IPS-NIHi11 (cell line): ENCODE measurements at regions not wholly inside any gene's neighbourhood (a gene's known extent, or its start where the extent isn't known, plus 50 kb on each side); places are given as distances from the start of the nearest gene placed in this dataset.
"Not testable (repeated sequence)": the region's sequence is repeated elsewhere in the genome, so short reads cannot be mapped to it uniquely, and the experiment has no call there.

Experiments used
- DNase-seq: peaks from one replicate; pipeline ENCODE4 v3.0.0; 2012; ENCODE audit warnings: mixed read lengths, low spot score

DNA sequence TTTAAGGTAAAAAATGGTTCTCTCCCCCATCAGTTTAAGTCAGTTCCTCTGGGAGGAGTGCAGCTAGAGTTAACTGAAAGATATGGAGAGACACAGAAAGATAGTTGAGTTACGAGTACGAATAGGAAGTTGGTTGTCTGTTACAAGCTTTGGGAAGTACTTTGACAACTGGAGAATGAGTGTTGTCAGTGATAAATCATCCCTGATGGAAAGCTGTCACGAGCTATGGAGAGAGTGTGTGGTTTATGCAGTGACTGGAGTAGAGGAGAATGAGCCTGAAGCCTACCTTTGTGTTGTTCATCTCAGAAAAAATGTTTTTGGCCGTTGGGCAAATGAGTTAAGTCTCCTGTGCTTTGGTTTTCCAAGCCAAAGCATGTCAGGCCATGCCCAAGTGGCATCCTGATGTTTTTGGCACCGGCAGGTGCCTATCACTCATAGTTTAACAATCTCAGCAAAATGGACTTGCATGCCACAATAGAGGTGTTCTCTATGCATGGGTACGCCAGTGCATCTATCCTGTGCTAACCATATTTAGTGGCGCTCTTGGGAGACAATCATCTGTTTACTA lies 350.2 kb downstream of the IRS2 start:
- DNase-seq: no peak

GRCh38 chr13:109431217-109431616 lies 355.2 kb downstream of the IRS2 start:
- no peak for DNase-seq

DNA sequence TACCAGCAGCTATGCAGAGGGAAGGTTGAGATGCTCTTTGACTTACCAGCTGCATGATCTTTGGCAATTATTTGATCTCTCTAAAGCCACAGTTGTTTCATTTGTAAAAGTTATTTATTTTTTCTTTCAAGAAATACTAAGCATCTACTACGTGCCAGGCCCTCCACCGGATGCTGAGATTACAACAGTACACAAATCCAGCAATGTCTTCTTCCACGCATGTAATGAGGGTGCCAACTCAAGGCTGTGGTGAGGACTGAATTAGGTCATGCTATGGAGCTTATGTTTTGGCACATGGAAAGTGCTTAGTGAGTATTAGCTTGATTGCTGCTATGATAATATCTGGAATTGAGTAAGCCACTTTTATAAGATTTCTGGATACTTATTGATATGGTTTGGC lies 358.2 kb downstream of the IRS2 start:
- DNase-seq: no peak

GRCh38 chr13:109427695-109428094 lies 358.7 kb downstream of the IRS2 start:
- DNase-seq: no peak

GRCh38 chr13:109427148-109427547 lies 359.2 kb downstream of the IRS2 start:
- DNase-seq: no peak

DNA sequence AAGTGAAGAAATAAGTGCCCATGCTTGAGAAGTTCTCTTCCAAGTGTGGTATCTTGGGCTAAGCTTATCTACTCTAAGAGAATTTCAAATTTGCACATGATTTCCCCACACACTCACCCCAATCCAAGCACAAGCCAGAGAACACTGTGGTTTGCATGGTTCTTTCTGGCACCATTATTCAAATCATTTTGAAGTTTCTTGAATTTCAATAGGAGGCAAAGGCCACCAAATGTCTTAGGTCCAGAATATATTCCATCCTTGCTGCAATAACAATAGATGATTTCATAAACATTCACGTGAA lies 359.7 kb downstream of the IRS2 start:
- DNase-seq: no peak

DNA sequence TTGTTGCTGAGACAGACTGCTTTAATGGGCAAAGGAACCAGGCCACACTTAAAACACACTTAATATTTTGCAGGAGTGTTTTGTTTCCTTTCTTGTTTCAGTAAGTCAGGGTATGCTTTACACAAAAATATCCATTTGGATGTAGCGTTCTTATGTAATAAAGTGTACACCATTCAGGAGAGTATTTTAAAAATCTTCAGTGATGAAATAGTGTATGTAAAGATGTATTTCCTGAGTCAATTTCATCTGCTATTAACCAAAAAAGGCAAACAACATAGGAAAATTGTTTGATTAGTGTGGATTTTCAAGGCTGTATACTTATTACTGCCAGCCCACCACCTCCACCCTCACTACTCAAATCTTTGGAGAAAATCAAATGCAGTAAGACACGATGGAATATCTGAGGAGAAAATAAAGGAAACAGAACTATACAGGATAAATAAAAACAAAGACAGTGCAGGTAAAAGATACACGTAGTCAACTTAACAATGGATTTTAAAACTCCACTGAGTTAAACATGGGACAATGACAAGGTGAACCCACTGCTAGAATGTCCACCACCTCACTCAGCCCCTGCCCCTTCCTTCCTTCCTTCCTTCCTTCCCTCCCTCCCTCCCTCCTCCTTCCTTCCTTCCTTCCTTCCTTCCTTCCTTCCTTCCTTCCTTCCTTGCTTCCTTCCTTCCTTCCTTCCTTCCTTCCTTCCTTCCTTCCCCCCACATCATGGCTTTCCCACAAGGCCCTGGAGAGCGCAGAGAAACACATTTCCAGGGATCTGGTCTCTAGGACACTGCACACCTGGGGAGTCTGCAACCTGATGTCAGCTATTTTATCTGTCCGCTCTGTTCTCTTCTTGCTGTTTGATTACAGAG lies 360.3 kb downstream of the IRS2 start:
- DNase-seq: no peak

- no peak for DNase-seq
These were observed 364.2 kb downstream of the IRS2 start for GRCh38 chr13:109422161-109422560.

GRCh38 chr13:109419896-109420295 lies 366.5 kb downstream of the IRS2 start:
- DNase-seq: no peak

DNA sequence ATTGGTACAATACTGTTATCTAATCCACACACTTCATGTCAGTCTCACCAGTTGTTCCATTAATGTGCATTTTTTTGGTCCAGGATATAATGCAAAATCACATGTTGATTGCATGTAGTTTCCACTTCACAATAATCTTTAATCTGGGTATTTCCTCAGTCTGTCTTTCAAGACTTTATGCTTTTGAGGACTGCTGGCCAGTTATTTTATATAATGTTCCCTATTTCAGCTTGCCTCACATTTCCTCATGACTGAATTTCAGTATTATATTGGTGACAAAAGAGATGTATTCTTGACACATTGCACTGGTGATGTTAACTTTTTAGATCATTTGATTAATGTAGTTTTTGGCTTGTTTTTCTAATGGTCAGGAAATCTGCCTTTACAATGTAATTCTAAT lies 368.3 kb downstream of the IRS2 start:
- no peak for DNase-seq

GRCh38 chr13:109416001-109416400 lies 370.4 kb downstream of the IRS2 start:
- no peak for DNase-seq

- no peak for DNase-seq
These were observed 371.3 kb downstream of the IRS2 start for GRCh38 chr13:109415057-109415456.

DNA sequence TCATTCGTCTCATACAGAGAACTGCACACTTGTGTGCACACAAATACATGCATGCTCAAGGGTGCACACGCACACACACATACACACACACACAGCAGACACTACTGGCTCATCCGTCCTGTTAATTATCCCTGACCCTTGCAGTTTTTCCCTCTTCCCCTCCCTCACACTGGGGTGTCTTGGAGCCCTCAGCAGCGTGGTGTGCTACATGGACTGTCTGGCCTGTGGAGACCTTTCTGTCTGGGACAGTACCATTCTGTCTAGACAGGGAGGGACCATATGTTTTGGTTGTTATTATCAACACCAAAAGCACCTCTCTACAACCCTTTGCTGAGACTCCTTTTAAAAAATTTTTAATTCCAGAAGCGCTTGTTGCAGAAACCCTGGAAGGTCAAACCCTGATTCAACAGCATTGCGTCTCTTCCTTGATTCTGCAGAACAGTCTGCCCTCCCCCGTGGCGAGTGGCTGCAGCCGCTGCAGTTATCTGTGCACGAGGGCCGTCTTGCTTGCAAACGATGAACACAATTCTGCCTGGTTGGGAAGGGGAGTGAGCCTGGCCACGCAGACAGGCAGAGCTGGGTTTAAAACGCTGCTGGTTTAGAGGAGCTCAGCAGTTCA lies 374.0 kb downstream of the IRS2 start:
- peak; percentile 47 for DNase-seq

- no peak for DNase-seq
These were observed 375.5 kb downstream of the IRS2 start for GRCh38 chr13:109410868-109411267.

- DNase-seq: no peak
These were observed 377.6 kb downstream of the IRS2 start for GRCh38 chr13:109408591-109409382.

DNA sequence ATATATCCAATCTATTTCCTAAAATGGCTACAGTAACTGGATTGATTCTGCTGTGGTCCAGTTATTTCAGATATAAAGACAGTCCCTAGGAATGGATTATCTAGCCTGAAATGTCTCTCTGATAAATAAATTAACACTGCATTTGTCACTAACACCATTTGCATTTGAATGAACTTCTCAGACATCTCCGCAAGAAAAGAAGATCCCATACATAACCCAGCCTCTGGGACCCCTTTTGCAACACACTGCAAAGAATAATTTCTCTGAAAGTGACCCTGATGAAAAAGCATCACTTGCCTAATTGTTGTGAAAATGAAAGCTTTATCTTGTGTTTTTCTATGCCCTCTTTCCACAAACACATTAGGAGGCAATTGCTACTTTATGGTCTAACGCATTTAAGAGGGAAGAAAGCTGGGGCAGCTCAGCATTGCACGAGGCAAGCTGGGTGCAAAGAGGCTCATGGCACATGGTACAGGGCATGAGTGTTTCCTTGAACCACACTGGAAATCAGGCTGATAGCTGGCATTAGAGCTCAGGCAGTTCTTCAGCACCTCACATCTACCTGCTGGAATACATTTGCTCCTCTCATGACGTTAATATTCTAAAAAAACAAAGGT lies 379.9 kb downstream of the IRS2 start:
- no peak for DNase-seq

GRCh38 chr13:109403012-109403421 lies 383.4 kb downstream of the IRS2 start:
- DNase-seq: no peak

DNA sequence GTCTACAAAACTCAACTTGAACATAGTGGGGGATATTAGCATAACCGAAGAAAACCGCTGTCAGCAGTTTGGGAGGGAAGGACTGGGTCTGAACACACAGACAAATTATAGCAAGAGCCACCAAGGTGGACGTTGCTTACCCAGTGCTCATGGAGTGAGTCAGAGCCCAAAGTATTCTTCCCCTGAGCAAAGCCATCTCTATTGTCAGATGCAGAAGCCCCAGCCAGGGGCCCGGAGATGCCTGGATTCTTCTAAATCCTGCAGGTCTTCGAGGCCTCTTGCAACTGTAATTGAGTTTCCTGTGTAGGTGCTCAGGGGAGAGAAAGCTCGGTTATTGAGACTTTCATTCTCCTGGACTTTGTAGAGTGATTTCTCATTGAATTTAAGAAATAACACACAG lies 384.5 kb downstream of the IRS2 start:
- DNase-seq: no peak

- no peak for DNase-seq
These were observed 385.1 kb downstream of the IRS2 start for GRCh38 chr13:109401307-109401706.

- DNase-seq: no peak
These were observed 385.6 kb downstream of the IRS2 start for GRCh38 chr13:109400624-109401257.

- no peak for DNase-seq
These were observed 386.2 kb downstream of the IRS2 start for GRCh38 chr13:109400209-109400608.

GRCh38 chr13:109398071-109398470 lies 388.3 kb downstream of the IRS2 start:
- DNase-seq: not testable (repeated sequence)
